ENCODE measurements at regions not wholly inside any gene's neighbourhood (a gene's known extent, or its start where the extent isn't known, plus 50 kb on each side); places are given as distances from the start of the nearest gene placed in this dataset.

GRCh38 chr11:119486016-119486415, 63.0 kb upstream of the THY1 start:
- H2AFZ ChIP-seq (ENCODE audit: low read depth, low read length): no peak overlapping the region
- H3K9ac ChIP-seq (ENCODE audit: low read depth, low read length): no peak overlapping the region
- H3K79me2 ChIP-seq (ENCODE audit: insufficient read depth, low read length): no peaks in the 10 kb centered on the region
- H3K36me3 ChIP-seq (ENCODE audit: insufficient read depth, low read length): no peaks in the 10 kb centered on the region
- TF ChIP-seq EZH2 (IDR thresholded peaks at IDR 0.05; ENCODE audit: borderline replicate concordance, low read depth, low read length, severe bottlenecking) (no peak), CTCF (IDR thresholded peaks at IDR 0.05; ENCODE audit: borderline replicate concordance, extremely low read depth, low read length, poor library complexity, severe bottlenecking) (no peak)
- DNase-seq (no peak), ATAC-seq (ENCODE audit: insufficient read depth, low read depth) (no peak)
- H3K4me2 ChIP-seq (ENCODE audit: insufficient read depth, low read length): no peak overlapping the region
- no peaks in the 10 kb centered on the region for H3K4me1 ChIP-seq (ENCODE audit: insufficient read depth, low read length)
- H3K9me3 ChIP-seq (ENCODE audit: insufficient read depth, low read length, severe bottlenecking): no peaks in the 10 kb centered on the region
- peaks cover 5% of the 10 kb centered on the region for H3K27me3 ChIP-seq (ENCODE audit: insufficient read depth, low read length, poor library complexity)
- H3K27ac ChIP-seq (ENCODE audit: low read length): no peak overlapping the region
- H3K4me3 ChIP-seq (ENCODE audit: low read depth in 1 of 2, low read length in 2 of 2): no peak overlapping the region
- peaks cover 9% of the 10 kb centered on the region for H4K20me1 ChIP-seq (ENCODE audit: insufficient read depth, low read length)

DNA sequence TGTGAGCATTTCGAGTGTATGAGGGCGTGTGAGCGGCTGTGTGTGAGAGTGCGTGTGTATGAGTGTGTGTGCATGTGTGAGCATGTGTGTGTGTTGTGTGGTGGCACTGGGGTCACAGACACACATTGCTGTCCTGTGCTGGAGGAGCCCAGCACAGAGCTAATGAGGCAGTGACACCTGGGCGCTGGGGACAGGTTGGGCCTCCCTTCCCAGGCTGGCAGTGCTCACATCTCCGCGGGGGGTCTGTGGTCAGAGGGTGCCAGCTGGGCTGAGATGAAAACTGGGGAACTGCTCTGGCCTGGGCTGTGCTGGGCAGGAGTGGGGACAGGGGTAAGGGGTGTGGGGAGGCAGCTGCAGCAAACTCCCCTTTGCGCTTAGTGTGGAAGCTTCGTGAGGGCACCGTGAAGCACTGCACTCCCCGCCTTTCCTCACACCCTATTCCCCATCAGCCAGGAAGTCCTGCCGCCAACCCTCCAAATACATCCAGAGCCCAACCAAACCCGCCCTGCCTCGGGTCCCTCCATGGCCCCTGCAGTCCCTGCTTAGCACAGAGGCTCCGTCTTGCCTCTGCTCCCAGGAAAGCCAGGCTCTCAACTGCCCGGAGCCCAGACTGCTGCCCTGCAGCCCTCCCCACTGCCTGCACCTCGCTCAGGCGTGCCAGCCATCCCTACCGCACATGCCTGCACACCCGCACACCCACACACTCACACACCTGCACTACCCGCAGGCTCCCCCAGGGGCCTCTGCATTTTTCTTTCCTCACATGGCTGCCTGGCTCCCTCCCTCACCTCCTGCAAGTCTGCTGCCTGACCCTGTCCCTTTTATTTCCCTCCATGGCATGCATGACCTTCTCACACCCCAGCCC, 62.0 kb upstream of the THY1 start:
- H3K4me3 ChIP-seq (ENCODE audit: low read depth in 1 of 2, low read length in 2 of 2): no peak overlapping the region
- H3K4me2 ChIP-seq (ENCODE audit: insufficient read depth, low read length): no peak overlapping the region

DNA sequence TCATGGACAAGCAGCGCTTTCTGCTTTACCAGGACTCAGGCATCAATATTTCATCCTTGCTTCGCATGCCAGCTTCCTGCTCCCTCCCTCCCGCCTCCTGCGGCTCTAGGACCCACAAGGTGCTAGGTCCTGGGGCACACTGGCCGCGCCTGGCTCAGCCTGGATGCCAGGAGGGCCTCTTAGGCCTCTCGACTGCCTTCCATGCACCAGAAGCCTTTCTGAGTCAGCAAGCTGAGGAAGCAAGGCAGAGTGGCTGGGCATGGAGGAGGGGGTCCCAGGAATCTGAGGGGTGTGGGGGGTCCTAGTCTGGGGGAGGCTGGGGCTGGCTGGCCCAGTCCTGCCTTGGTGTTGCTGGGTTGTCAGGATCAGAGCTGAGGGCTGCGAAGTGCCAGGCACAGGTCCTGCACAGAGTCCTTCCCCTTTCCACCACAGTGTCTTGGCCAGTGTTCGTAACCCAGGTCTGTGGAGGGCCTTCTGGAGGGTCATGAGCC, 61.0 kb upstream of the THY1 start:
- Histone ChIP-seq H2AFZ (ENCODE audit: low read depth, low read length) (no peak overlapping the region), H3K4me2 (ENCODE audit: insufficient read depth, low read length) (no peak overlapping the region), H3K27ac (ENCODE audit: low read length) (no peak overlapping the region), H3K79me2 (ENCODE audit: insufficient read depth, low read length) (no peaks in the 10 kb centered on the region), H4K20me1 (ENCODE audit: insufficient read depth, low read length) (peaks cover 3% of the 10 kb centered on the region), H3K9me3 (ENCODE audit: insufficient read depth, low read length, severe bottlenecking) (no peaks in the 10 kb centered on the region), H3K36me3 (ENCODE audit: insufficient read depth, low read length) (no peaks in the 10 kb centered on the region), H3K9ac (ENCODE audit: low read depth, low read length) (no peak overlapping the region), H3K27me3 (ENCODE audit: insufficient read depth, low read length, poor library complexity) (peaks cover 5% of the 10 kb centered on the region), H3K4me1 (ENCODE audit: insufficient read depth, low read length) (no peaks in the 10 kb centered on the region), H3K4me3 (ENCODE audit: low read depth in 1 of 2, low read length in 2 of 2) (no peak overlapping the region)
- ATAC-seq (ENCODE audit: insufficient read depth, low read depth): no peak
- no peak for DNase-seq
- no peak for TF ChIP-seq EZH2 (IDR thresholded peaks at IDR 0.05; ENCODE audit: borderline replicate concordance, low read depth, low read length, severe bottlenecking)
- TF ChIP-seq CTCF (IDR thresholded peaks at IDR 0.05; ENCODE audit: borderline replicate concordance, extremely low read depth, low read length, poor library complexity, severe bottlenecking): no peak

More for the DNA sequence above, 62.0 kb upstream of the THY1 start:
- TF ChIP-seq EZH2 (IDR thresholded peaks at IDR 0.05; ENCODE audit: borderline replicate concordance, low read depth, low read length, severe bottlenecking) (no peak), CTCF (IDR thresholded peaks at IDR 0.05; ENCODE audit: borderline replicate concordance, extremely low read depth, low read length, poor library complexity, severe bottlenecking) (peak; percentile 21)
- Histone ChIP-seq H3K27ac (ENCODE audit: low read length) (no peak overlapping the region), H3K36me3 (ENCODE audit: insufficient read depth, low read length) (no peaks in the 10 kb centered on the region), H3K9ac (ENCODE audit: low read depth, low read length) (no peak overlapping the region), H4K20me1 (ENCODE audit: insufficient read depth, low read length) (peaks cover 9% of the 10 kb centered on the region), H3K4me1 (ENCODE audit: insufficient read depth, low read length) (no peaks in the 10 kb centered on the region), H3K9me3 (ENCODE audit: insufficient read depth, low read length, severe bottlenecking) (no peaks in the 10 kb centered on the region), H3K27me3 (ENCODE audit: insufficient read depth, low read length, poor library complexity) (peaks cover 5% of the 10 kb centered on the region), H3K79me2 (ENCODE audit: insufficient read depth, low read length) (no peaks in the 10 kb centered on the region), H2AFZ (ENCODE audit: low read depth, low read length) (no peak overlapping the region)
- peak; percentile 50; the same call in 1 of the 3 replicates for ATAC-seq (ENCODE audit: insufficient read depth, low read depth)
- DNase-seq: peak; percentile 12
